ENCODE measurements at regions not wholly inside any gene's neighbourhood (a gene's known extent, or its start where the extent isn't known, plus 50 kb on each side); places are given as distances from the start of the nearest gene placed in this dataset.

DNA sequence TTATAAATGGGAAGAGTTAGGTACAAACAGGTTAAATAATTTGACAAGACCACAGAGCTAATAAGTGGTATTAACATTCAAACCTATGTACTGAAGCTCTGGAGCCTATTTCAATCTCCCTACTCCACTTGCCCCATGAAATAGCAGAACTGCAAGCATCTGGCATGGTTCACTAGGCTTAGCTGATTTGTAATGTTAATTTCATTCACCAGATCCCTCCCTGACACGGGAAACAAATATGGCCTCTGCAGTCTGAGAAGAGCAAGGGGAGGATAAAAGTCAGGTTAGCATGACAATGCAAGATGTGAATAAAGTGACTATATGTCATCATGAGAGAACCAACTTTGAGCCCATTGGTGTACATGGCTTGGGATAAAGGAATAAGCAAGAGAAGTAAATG, 428.8 kb downstream of the BRINP1 start (continued):
- TF ChIP-seq FOXK1 (CRISPR knock-in tag; IDR thresholded peaks at IDR 0.05) (no peak), ZNF416 (CRISPR knock-in tag; IDR thresholded peaks at IDR 0.05) (no peak), CREB1 (CRISPR knock-in tag; IDR thresholded peaks at IDR 0.05) (no peak)
- TF ChIP-seq, protein P1, sequence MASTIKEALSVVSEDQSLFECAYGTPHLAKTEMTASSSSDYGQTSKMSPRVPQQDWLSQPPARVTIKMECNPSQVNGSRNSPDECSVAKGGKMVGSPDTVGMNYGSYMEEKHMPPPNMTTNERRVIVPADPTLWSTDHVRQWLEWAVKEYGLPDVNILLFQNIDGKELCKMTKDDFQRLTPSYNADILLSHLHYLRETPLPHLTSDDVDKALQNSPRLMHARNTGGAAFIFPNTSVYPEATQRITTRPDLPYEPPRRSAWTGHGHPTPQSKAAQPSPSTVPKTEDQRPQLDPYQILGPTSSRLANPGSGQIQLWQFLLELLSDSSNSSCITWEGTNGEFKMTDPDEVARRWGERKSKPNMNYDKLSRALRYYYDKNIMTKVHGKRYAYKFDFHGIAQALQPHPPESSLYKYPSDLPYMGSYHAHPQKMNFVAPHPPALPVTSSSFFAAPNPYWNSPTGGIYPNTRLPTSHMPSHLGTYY (CRISPR knock-in tag; IDR thresholded peaks at IDR 0.05) = no peak

DNA sequence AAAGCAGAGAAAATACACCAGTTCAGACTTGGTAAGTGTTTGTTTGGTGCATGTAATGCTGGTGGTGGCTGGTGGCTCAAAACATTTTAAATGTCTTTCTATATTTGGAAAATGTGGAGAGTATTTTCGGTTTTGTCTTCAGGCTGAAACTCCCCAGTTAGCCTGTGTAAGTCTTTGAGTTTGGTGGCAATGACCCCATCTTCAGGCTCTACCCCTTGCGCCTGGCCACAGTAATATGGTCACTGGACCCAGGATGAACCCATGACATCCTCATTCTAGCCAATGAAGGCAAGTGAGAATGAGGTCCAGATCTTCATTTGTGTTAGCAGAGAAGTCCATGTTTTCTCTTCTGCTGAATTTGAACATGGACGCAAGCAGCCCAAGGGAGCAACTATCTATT, 422.6 kb downstream of the BRINP1 start:
- ATAC-seq = no peak

DNA sequence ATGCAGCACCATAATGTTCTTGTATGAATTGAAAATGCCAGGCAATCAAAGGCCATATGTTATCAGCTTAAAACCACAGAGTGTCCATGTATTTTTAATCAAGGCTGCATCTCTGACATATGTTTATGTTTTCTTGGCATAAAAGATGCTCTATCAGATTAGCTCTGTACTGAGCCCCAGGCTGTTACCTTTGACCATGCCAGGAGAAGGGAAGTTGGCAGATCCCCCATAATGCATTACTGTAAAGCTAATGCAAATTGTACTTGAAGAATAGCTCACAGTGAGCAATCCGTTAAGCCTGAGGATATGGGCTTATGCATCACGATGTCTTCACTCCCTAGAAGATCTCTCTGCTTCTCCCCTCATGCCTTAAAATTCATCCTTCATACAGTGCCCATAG, 414.4 kb downstream of the BRINP1 start:
- H3K27ac Mint-ChIP-seq = no peak overlapping the region
- ATAC-seq = no peak
- no peak for TF ChIP-seq NR3C1 (CRISPR knock-in tag; conservative IDR thresholded peaks at IDR 0.05; ENCODE audit: low read depth)
- TF ChIP-seq TEAD4 (CRISPR knock-in tag; IDR thresholded peaks at IDR 0.05) = no peak
- TF ChIP-seq ZNF317 (CRISPR knock-in tag; IDR thresholded peaks at IDR 0.05; ENCODE audit: borderline replicate concordance, low read depth) = no peak
- TF ChIP-seq ZNF232 (CRISPR knock-in tag; IDR thresholded peaks at IDR 0.05) = no peak
- no peak for TF ChIP-seq CBFB (CRISPR knock-in tag; IDR thresholded peaks at IDR 0.05; ENCODE audit: low read depth)
- TF ChIP-seq, protein P2, sequence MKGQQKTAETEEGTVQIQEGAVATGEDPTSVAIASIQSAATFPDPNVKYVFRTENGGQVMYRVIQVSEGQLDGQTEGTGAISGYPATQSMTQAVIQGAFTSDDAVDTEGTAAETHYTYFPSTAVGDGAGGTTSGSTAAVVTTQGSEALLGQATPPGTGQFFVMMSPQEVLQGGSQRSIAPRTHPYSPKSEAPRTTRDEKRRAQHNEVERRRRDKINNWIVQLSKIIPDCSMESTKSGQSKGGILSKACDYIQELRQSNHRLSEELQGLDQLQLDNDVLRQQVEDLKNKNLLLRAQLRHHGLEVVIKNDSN (CRISPR knock-in tag; IDR thresholded peaks at IDR 0.05) = no peak
- TF ChIP-seq, protein P3, sequence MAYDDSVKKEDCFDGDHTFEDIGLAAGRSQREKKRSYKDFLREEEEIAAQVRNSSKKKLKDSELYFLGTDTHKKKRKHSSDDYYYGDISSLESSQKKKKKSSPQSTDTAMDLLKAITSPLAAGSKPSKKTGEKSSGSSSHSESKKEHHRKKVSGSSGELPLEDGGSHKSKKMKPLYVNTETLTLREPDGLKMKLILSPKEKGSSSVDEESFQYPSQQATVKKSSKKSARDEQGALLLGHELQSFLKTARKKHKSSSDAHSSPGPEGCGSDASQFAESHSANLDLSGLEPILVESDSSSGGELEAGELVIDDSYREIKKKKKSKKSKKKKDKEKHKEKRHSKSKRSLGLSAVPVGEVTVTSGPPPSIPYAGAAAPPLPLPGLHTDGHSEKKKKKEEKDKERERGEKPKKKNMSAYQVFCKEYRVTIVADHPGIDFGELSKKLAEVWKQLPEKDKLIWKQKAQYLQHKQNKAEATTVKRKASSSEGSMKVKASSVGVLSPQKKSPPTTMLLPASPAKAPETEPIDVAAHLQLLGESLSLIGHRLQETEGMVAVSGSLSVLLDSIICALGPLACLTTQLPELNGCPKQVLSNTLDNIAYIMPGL (CRISPR knock-in tag; IDR thresholded peaks at IDR 0.05) = no peak
- TF ChIP-seq ZNF396 (CRISPR knock-in tag; IDR thresholded peaks at IDR 0.05; ENCODE audit: borderline replicate concordance) = no peak
- no peak for TF ChIP-seq SMAD4 (CRISPR knock-in tag; IDR thresholded peaks at IDR 0.05)

More for the DNA sequence above, 422.6 kb downstream of the BRINP1 start:
- TF ChIP-seq ZNF232 (CRISPR knock-in tag; IDR thresholded peaks at IDR 0.05) (no peak), NR1H2 (CRISPR knock-in tag; IDR thresholded peaks at IDR 0.05) (no peak), RORB (CRISPR knock-in tag; IDR thresholded peaks at IDR 0.05) (no peak), GTF2I (CRISPR knock-in tag; conservative IDR thresholded peaks at IDR 0.05) (no peak), FOXJ3 (CRISPR knock-in tag; IDR thresholded peaks at IDR 0.05; ENCODE audit: borderline replicate concordance) (no peak), FOXK1 (CRISPR knock-in tag; IDR thresholded peaks at IDR 0.05) (no peak), EMX1 (CRISPR knock-in tag; IDR thresholded peaks at IDR 0.05) (no peak), ZNF671 (CRISPR knock-in tag; IDR thresholded peaks at IDR 0.05) (no peak), OVOL2 (CRISPR knock-in tag; IDR thresholded peaks at IDR 0.05; ENCODE audit: borderline replicate concordance) (no peak), KAT7 (CRISPR knock-in tag; IDR thresholded peaks at IDR 0.05; ENCODE audit: borderline replicate concordance) (no peak), ZBTB21 (CRISPR knock-in tag; IDR thresholded peaks at IDR 0.05; ENCODE audit: borderline replicate concordance) (no peak), PRRX2 (CRISPR knock-in tag; IDR thresholded peaks at IDR 0.05) (no peak), JAZF1 (CRISPR knock-in tag; IDR thresholded peaks at IDR 0.05) (no peak)
- TF ChIP-seq, protein P4, sequence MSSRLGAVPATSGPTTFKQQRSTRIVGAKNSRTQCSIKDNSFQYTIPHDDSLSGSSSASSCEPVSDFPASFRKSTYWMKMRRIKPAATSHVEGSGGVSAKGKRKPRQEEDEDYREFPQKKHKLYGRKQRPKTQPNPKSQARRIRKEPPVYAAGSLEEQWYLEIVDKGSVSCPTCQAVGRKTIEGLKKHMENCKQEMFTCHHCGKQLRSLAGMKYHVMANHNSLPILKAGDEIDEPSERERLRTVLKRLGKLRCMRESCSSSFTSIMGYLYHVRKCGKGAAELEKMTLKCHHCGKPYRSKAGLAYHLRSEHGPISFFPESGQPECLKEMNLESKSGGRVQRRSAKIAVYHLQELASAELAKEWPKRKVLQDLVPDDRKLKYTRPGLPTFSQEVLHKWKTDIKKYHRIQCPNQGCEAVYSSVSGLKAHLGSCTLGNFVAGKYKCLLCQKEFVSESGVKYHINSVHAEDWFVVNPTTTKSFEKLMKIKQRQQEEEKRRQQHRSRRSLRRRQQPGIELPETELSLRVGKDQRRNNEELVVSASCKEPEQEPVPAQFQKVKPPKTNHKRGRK (CRISPR knock-in tag; IDR thresholded peaks at IDR 0.05; ENCODE audit: borderline replicate concordance) = no peak
- TF ChIP-seq, protein P5, sequence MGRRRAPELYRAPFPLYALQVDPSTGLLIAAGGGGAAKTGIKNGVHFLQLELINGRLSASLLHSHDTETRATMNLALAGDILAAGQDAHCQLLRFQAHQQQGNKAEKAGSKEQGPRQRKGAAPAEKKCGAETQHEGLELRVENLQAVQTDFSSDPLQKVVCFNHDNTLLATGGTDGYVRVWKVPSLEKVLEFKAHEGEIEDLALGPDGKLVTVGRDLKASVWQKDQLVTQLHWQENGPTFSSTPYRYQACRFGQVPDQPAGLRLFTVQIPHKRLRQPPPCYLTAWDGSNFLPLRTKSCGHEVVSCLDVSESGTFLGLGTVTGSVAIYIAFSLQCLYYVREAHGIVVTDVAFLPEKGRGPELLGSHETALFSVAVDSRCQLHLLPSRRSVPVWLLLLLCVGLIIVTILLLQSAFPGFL (CRISPR knock-in tag; IDR thresholded peaks at IDR 0.05; ENCODE audit: borderline replicate concordance) = no peak
- TF ChIP-seq, protein P6, sequence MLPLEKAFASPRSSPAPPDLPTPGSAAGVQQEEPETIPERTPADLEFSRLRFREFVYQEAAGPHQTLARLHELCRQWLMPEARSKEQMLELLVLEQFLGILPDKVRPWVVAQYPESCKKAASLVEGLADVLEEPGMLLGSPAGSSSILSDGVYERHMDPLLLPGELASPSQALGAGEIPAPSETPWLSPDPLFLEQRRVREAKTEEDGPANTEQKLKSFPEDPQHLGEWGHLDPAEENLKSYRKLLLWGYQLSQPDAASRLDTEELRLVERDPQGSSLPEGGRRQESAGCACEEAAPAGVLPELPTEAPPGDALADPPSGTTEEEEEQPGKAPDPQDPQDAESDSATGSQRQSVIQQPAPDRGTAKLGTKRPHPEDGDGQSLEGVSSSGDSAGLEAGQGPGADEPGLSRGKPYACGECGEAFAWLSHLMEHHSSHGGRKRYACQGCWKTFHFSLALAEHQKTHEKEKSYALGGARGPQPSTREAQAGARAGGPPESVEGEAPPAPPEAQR (CRISPR knock-in tag; IDR thresholded peaks at IDR 0.05) = no peak
- TF ChIP-seq, protein P7, sequence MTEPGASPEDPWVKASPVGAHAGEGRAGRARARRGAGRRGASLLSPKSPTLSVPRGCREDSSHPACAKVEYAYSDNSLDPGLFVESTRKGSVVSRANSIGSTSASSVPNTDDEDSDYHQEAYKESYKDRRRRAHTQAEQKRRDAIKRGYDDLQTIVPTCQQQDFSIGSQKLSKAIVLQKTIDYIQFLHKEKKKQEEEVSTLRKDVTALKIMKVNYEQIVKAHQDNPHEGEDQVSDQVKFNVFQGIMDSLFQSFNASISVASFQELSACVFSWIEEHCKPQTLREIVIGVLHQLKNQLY (CRISPR knock-in tag; IDR thresholded peaks at IDR 0.05) = no peak
- TF ChIP-seq, protein P8, sequence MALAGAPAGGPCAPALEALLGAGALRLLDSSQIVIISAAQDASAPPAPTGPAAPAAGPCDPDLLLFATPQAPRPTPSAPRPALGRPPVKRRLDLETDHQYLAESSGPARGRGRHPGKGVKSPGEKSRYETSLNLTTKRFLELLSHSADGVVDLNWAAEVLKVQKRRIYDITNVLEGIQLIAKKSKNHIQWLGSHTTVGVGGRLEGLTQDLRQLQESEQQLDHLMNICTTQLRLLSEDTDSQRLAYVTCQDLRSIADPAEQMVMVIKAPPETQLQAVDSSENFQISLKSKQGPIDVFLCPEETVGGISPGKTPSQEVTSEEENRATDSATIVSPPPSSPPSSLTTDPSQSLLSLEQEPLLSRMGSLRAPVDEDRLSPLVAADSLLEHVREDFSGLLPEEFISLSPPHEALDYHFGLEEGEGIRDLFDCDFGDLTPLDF (CRISPR knock-in tag; IDR thresholded peaks at IDR 0.05) = no peak
- Mint-ChIP-seq H3K36me3 (no peaks in the 10 kb centered on the region), H3K27ac (no peak overlapping the region), H3K4me1 (peaks cover 10% of the 10 kb centered on the region), H3K27me3 (ENCODE audit: low read depth) (peaks cover 43% of the 10 kb centered on the region), H3K9me3 (no peaks in the 10 kb centered on the region), H3K4me3 (no peak overlapping the region)
- CTCF ChIA-PET = no interaction called here
- DNase-seq (ENCODE audit: low spot score) = no peak
- POLR2A ChIA-PET = no interaction called here

More for the DNA sequence above, 414.4 kb downstream of the BRINP1 start:
- peaks cover 6% of the 10 kb centered on the region for H3K27me3 Mint-ChIP-seq (ENCODE audit: low read depth)
- no peaks in the 10 kb centered on the region for H3K36me3 Mint-ChIP-seq
- peaks cover 3% of the 10 kb centered on the region for H3K4me1 Mint-ChIP-seq
- ChIA-PET CTCF (no interaction called here), POLR2A (no interaction called here)
- no peak for DNase-seq (ENCODE audit: low spot score)
- no peak overlapping the region for H3K4me3 Mint-ChIP-seq
- no peaks in the 10 kb centered on the region for H3K9me3 Mint-ChIP-seq

Data from WTC11 (cell line).